COLO829 (cell line): ENCODE measurements at regions not wholly inside any gene's neighbourhood (a gene's known extent, or its start where the extent isn't known, plus 50 kb on each side); places are given as distances from the start of the nearest gene placed in this dataset.

Experiments
- DNase-seq: peaks from one replicate; pipeline ENCODE4 v3.0.0; 2012; ENCODE audit warnings: low spot score

GRCh38 chrX:3257471-3257870 lies 89.0 kb downstream of the MXRA5 start:
- no peak for DNase-seq

GRCh38 chrX:3256868-3257267 lies 89.6 kb downstream of the MXRA5 start:
- DNase-seq: no peak

- DNase-seq: no peak
Measured at GRCh38 chrX:3252744-3253143, 93.7 kb downstream of the MXRA5 start.

- DNase-seq: no peak
Measured at GRCh38 chrX:3250966-3251365, 95.5 kb downstream of the MXRA5 start.

GRCh38 chrX:3244955-3245354 lies 101.5 kb downstream of the MXRA5 start:
- no peak for DNase-seq

- no peak for DNase-seq
Measured at GRCh38 chrX:3244203-3244743, 102.2 kb downstream of the MXRA5 start.

GRCh38 chrX:3232262-3232923 lies 114.1 kb downstream of the MXRA5 start:
- DNase-seq: no peak

- DNase-seq: no peak
Measured at GRCh38 chrX:3231766-3232165, 114.7 kb downstream of the MXRA5 start.

- DNase-seq: no peak
Measured at GRCh38 chrX:3230496-3230895, 116.0 kb downstream of the MXRA5 start.

- no peak for DNase-seq
Measured at GRCh38 chrX:3227526-3227925, 118.9 kb downstream of the MXRA5 start.

GRCh38 chrX:3226087-3226486 lies 120.4 kb downstream of the MXRA5 start:
- no peak for DNase-seq

- DNase-seq: no peak
Measured at GRCh38 chrX:3221643-3222042, 124.8 kb downstream of the MXRA5 start.

- DNase-seq: no peak
Measured at GRCh38 chrX:3219667-3220066, 126.8 kb downstream of the MXRA5 start.

GRCh38 chrX:3219231-3219630 lies 127.2 kb downstream of the MXRA5 start:
- DNase-seq: no peak

- DNase-seq: no peak
Measured at GRCh38 chrX:3218442-3218841, 128.0 kb downstream of the MXRA5 start.

- no peak for DNase-seq
Measured at GRCh38 chrX:3216581-3217180, 129.8 kb downstream of the MXRA5 start.

GRCh38 chrX:3215249-3215648 lies 131.2 kb downstream of the MXRA5 start:
- no peak for DNase-seq

- no peak for DNase-seq
Measured at GRCh38 chrX:3206314-3206713, 140.1 kb downstream of the MXRA5 start.

GRCh38 chrX:3204606-3205005 lies 141.8 kb downstream of the MXRA5 start:
- DNase-seq: no peak

- no peak for DNase-seq
Measured at GRCh38 chrX:3195845-3196244, 150.6 kb downstream of the MXRA5 start.

GRCh38 chrX:3192835-3193234 lies 151.6 kb downstream of the ARSF start:
- no peak for DNase-seq

GRCh38 chrX:3191796-3192195 lies 150.5 kb downstream of the ARSF start:
- DNase-seq: no peak

- DNase-seq: no peak
Measured at GRCh38 chrX:3191201-3191600, 149.9 kb downstream of the ARSF start.
